HG03060 (cell line): ENCODE measurements at regions not wholly inside any gene's neighbourhood (a gene's known extent, or its start where the extent isn't known, plus 50 kb on each side); places are given as distances from the start of the nearest gene placed in this dataset.
"Not testable (repeated sequence)": the region's sequence is repeated elsewhere in the genome, so short reads cannot be mapped to it uniquely, and the experiment has no call there.

Experiments used
- ATAC-seq: cut with Tn5 transposase; IDR thresholded peaks from one replicate; pipeline ENCODE4 v1.9.1; 2021; ENCODE audit warnings: low read depth, moderate number of reproducible peaks; ENCODE audit not compliant: unreplicated experiment

- ATAC-seq = no peak
Observed at GRCh38 chrX:118252967-118253366, 92.9 kb upstream of the WDR44 start.

GRCh38 chrX:118254611-118255010, 91.3 kb upstream of the WDR44 start:
- no peak for ATAC-seq

GRCh38 chrX:118255921-118256320, 90.0 kb upstream of the WDR44 start:
- ATAC-seq = no peak

GRCh38 chrX:118257781-118258180, 88.1 kb upstream of the WDR44 start:
- no peak for ATAC-seq

GRCh38 chrX:118259213-118259612, 86.7 kb upstream of the WDR44 start:
- no peak for ATAC-seq

GRCh38 chrX:118261151-118261550, 84.8 kb upstream of the WDR44 start:
- no peak for ATAC-seq

GRCh38 chrX:118271775-118272174, 74.1 kb upstream of the WDR44 start:
- no peak for ATAC-seq

GRCh38 chrX:118272242-118272641, 73.7 kb upstream of the WDR44 start:
- no peak for ATAC-seq

- no peak for ATAC-seq
Observed at GRCh38 chrX:118286066-118286762, 59.7 kb upstream of the WDR44 start.

GRCh38 chrX:118295818-118296217, 50.1 kb upstream of the WDR44 start:
- ATAC-seq = not testable (repeated sequence)
